ENCODE measurements at regions not wholly inside any gene's neighbourhood (a gene's known extent, or its start where the extent isn't known, plus 50 kb on each side); places are given as distances from the start of the nearest gene placed in this dataset.
"Not testable (repeated sequence)": the region's sequence is repeated elsewhere in the genome, so short reads cannot be mapped to it uniquely, and the experiment has no call there.

DNA sequence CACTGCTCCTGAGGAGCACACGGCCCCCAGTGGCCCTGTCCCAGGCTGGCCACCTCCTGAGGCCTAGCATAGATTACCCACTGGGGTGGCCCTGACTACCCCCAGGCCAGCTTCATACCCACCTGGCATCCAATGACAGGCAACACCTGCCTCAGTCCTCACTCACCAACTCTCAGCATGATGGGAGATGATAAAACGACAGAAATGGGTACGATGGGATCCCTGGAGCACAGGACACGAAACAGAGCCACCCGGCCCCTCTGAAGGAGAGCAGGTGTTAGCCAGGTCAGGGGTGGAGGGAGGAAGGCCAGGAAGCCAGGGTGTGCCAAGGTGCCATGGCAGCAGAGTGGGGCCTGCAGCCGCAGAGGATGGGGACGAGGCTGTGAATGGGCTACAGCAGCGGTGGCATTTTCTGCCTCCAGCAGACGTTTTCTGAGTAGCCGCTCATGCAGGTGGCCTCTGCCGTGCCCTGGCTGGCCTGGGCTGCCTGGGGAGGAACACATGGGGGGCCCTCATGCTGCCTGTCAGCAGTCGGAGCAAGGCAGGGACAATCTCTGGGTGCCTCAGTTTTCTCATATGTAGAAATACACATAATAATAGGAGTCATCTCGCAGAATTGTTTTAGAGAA, 50.2 kb upstream of the FGF3 start:
- DNase-seq: no peak

DNA sequence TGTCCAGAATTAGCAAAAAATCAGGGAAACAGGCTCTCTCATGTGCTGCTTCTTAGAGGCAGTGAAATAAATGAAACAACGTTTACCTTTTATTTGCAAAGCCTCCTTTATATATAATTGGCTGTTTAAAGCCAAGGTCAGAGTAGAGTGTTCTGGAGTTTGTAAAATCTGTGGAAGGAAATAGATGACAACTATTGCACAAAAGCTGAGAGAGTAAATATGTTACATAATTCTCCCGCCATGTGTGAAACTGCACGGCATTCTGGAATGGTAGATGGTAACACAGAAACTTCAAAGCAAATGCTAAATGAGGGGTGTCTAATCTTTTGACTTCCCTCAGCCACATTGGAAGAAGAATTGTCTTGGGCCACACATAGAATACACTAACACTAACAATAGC, 51.5 kb upstream of the FGF3 start:
- DNase-seq: no peak

DNA sequence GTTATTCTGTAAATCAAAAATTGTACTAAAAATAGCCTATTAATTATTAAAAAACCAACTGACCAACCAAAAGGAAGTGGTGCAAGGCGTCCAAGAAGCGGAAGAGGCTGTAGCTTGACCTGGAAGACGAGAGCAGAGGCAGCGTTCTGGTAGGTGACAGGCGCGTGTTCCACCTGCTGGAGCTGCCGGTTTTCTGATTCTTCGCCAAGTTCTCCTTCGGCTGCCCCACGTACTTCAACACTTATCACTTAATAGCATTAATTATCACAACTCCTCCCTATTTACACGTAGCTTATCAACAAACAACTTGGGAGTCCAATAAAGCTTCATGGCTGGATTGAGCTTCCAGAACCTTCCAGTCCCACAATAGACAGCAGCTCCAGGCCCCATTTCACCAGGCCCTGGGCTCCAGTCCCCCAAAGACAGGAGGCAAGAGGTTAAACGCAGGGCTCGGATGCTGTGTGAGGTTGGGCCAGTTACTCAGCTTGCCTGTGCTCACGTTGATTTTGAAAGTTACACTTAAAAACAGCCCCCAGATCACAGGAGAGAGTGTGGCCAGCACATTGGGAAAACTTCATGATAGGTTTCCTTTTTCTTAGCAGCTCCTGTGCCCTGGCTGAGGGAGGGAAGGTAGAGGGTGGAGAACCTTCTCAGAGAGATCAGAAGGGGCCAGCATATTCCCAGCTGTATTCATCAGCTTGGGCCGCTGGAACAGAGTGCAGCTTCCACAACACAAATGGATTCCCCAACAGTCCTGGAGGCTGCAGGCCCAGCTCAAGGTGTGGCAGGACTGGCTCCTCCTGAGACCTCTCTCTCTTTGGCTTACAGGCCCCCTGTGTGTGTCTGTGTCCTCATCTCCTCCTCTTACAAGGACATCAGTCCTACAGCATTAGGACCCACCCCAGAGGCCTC, 54.2 kb upstream of the FGF3 start:
- peak; percentile 4 for DNase-seq

DNA sequence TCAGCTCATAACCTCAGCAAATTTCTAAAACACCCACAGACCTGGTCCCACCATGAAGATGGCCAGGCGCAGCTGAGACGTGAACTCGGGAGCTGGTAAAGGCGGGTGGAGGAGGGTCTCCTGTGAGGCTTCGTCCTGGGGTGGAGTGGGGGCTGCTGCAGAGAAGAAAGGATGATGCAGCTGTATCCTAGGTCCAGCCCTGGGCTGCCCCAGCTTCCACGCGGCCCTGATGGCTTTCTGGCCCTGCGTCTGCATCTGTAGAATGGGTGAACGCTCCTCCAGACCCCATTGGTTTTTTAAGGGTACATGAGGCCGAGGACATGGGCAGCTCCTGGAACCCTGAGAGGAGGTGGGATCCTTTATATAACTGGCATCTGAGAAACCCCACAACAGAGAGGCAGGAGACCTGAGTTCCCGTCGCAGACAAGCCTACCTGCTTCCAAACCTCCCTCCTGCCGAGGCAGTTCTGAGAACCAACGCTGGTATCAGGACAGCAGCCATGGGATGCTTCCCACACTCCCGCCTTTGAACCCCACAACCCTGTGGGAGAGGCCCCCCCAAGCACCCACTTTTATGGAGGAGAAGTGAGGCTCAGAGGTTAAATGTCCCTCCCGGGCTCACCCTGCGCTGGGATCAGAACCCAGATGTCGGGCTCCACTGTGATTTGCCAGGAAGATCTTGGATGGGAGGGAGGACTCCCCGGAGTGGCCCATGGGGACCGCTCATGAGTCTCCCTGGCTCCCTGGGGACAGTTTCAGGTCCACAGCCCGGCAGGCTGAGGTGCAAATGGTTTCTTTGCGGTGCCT, 55.2 kb upstream of the FGF3 start:
- DNase-seq: peak; percentile 8

DNA sequence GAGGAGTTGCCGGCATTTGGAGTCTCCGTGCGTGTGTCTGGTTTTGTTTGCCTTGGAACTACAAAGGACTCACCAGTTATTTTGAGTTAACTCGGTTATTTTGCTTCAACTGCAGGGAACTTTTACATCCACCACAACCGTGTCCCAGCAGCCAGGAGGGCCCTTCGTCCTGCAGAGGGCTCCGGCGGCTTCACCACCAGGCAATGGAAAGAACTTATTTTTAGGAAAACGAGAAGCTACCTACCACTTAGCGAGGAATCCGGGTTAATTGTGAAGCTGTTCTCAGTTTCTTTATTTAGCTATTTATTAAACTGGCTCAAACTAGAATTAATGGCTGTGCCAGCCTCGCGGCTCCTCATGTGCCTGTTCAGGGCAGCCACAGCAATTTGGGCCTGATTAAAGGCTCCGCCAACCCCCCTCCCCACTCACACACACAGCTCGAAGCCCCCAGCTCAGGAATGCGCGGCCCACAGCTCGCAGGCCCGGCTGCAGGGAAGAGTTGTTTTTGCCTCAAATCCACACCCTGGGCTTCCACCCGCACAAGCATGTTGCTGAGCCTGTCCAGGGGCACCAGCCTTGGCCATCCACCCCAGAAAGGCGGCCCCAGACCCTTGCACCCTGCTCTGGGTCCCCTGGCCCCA, 55.9 kb upstream of the FGF3 start:
- peak; percentile 26 for DNase-seq

DNA sequence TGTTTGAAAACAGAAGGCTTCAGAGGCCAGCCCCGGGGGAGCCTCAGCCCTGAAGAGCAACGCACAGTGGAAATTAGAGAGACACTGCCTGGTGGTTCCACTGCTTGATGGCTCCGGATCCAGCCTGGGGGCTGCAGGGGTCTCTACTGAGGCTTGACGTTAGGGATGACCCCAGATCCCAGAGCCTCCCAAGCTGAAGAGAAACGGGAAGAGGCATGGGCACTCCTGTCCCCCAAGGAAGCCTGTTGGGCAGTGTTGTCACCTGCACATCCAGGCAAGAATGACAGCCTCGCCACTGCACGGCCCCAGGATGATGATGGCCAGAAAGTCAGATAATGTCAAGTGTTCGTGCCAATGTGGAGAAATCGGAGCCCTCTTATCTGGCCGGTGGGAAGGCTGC, 56.8 kb upstream of the FGF3 start:
- peak; percentile 4 for DNase-seq

DNA sequence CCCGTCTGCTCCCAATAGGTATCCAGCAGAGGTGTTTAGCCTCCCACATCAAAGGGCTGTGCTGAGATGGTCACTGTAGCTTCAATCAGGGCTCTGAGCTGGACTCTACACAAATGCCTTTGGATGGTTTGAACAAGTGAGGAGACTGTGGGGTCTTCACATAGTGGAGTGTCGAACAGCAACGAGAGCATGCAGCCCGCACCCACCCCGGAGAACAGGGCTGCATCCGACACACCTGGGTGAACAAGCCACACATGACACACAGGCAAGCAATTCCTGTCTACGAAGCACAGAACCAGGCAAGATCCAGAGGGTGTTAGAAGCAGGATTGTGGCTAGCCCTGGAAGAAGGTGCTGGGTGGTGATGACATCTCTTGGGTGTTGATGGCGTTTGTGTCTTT, 58.0 kb upstream of the FGF3 start:
- no peak for DNase-seq

DNA sequence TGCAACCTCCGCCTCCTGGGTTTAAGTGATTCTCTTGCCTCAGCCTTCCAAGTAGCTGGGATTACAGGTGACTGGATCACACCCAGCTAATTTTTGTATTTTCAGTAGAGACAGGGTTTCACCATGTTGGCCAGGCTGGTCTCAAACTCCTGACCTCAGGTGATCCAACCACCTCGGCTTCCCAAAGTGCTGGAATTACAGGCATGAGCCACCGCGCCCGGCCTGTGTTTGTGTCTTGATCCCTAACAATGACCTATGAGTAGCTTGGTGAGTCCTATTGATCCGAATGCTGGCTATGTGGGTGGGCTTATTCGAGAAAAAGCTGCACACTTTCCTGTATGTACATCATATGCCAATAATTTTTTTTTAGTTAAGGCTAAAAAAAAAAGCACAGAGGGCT, 58.5 kb upstream of the FGF3 start:
- DNase-seq: not testable (repeated sequence)

DNA sequence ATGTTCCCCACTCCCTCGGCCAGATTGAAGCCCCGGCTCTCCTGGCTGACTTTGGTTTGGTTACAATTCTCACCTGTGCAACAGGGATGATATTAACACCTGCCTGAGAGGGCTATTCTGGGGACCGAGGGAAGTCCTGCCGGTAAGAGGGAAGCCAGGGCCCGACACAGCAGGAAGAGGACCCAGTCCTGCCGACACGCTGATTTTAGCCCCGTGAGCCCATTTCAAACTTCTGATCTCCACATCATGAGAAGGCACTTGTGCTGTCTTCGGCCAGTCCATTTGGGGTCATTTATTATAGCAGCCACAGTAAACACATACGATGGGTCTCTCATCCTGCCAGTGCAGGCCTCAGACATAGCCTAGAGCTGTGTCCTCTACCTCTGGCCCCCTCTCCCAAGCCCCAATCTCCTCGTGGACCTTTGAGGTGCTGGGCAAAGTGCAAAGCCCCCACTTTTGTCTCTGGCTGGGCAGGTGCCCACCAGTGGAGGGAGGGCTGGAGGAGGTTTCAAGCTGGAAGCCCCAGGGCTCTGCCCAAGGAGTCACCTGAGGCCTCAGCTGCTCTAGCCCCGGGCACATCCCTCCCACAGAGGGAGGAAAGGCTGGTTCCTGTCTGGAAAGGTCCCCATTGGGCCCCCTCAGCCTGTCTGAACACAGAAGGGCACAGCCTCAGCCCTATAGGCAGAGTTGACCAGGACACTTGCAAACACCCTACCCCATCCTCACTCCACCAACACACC, 59.1 kb upstream of the FGF3 start:
- no peak for DNase-seq

DNA sequence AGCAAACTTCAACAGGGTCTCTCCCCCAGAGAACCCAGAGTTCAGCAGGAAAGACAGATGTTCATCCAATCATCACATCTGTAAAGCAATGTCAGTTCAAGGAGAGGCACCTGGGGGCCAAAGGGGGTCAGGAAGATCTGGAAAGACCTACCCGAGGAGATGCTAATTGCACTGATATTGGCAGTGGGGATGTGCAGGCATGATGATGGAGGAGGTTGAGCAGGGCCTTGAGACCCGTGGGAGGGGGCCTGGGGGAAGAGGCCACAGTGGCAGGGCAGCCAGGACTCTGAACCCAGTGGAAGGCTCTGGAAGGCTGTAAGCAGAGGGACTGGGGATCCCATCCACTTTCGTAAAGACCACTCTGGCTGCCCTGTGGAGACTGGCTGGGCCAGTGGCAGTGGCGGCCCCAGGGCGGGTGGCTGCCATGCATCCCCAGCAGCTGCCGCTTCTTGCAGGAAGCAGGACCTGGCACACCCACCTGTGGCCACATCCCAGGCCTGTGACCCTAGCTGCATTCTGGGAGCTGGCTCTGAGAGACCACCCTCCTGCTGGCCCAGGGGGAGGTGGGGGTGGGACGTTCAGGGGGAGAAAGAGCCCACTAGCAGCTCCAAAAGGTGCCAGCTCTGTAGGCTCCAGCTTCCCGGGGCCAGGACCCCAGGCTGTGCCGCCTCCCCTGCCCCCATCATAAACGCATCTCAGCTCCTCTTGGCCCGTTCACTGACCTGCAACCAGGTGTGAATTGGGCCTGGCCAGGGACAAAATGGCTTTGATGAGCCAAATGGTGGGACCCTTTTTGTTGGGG, 59.9 kb upstream of the FGF3 start:
- DNase-seq: no peak

DNA sequence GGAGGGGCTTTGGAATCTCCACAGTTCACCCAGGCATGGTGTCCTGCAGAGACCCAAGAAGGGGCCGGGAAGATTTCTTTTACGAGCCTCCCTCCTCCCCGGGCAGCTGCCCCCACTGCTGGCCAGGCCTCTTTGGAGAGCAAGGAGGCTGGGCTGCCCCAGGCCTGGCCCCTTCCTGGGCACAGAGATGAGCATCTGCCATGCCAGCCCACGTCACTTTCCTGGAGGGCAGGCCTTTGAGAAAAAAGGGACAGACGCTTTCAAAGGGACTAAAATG, 60.5 kb upstream of the FGF3 start:
- no peak for DNase-seq

DNA sequence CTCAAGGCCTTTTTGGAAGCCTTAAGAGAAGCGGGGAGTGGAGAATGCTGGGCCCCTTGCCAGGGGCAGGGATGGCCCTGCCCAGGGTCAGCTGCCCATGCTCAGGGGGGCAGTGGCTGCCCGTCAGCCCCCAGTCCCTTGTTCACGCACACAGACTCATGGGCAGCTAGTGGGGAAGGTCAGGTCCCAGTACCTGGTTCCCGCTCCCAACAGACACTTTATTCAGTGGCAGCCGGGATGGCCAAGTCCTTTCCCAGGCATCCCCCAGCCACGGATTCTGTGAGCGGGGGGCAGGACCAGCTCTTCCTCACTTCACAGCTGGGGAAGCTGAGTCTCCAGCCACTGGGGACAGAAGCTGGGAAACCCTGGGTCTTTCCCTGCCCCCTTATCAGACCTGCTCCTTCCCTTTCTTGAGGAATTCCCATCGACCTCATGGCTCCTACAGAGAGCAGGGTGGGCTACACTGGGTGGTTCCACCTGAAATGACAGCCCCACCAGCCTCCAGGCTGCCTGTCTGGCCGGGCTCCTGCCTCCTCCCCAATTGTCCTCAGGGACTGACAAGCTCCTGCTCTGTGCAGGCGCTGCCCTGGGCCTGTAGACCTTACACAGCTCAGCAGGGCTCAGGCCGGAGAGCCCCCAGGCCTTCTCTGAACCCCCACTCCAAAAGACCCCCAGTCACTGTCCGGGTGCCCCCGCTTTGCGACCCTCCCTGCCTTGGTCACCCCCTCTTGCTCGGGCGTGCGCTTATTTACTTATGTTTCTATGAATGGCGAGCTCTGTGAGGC, 61.0 kb upstream of the FGF3 start:
- no peak for DNase-seq

DNA sequence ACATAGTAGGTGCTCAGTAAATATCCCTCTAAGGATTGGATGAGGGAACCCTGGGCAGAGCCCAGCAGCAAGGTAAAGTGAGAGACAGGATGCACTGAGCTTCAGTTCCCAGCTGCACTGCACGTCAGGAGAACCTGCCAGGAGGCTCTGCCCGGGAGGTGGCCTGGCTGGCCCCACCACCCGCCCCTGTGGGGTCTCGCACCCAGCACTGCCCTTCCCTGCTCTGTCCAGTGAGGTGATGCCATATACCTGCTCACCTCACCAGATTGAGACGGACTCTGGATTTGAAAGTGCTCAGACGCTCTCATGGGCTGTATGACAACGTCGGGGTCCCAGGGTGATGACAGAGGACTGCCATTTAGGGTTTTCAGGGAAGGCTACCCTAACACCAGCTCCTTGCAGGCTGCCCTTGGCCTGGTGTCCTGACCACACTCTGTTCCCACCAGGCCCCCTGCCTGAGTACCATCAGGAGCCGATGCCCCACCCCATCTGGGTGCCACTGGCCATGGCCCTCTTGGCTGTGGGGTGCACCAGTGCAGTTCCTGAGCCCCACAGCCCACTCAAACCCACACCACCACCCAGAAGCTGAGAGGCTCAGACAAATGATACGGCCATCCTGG, 61.7 kb upstream of the FGF3 start:
- DNase-seq: no peak

DNA sequence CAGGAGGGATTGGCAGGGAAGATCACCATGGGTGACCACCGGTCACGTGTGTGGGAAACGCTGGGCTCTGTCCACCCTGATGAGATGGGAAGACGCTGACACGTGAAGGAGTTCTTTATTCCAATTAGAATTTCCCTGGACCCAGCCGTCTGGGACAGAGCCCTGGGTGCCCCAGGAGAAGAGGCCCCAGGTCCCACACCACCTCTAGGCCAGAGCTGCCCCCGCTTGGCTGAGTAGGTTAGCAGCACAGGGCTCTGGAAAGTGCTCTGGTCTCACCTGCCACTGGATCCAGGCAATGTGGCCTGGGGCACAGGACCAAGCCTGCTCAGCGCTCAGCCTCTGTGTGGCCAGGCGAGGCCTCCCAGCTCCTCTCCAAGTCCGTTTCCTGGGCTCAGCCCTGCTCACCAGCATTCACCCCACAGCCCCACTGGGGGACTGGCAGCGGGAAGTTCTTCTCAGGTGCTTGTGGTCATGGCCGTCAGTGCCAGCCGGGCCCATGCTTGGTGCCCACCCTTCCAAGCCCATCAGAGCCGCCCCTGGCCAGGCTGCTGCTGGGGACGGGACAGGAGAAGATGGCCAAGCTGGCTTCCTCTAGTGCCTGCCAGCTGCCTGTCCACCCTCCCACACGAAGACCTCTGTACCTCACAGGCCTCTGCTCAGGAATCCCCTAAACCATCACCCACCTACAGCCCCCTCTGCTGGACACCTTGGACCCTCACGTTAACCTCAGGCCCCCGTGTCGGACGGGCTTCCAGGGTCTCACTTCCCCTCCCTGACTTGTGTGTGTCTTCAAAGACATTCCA, 62.5 kb upstream of the FGF3 start:
- DNase-seq: no peak

DNA sequence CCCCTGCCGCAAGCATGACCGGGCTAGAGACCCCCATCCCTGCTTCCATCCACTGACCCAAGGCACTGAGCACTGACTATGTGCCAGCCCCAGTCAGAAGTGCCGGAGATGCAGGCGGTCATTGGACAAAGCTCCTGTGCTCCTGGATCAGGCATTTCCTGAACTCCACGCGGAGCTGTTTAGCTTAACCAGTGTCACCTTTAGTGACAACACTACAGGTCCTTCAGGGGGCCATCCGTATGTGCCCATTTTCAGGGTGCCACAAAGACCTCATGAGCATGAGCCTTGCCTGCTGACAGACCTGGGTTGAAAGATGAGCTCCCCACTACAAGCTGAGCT, 63.0 kb upstream of the FGF3 start:
- no peak for DNase-seq

DNA sequence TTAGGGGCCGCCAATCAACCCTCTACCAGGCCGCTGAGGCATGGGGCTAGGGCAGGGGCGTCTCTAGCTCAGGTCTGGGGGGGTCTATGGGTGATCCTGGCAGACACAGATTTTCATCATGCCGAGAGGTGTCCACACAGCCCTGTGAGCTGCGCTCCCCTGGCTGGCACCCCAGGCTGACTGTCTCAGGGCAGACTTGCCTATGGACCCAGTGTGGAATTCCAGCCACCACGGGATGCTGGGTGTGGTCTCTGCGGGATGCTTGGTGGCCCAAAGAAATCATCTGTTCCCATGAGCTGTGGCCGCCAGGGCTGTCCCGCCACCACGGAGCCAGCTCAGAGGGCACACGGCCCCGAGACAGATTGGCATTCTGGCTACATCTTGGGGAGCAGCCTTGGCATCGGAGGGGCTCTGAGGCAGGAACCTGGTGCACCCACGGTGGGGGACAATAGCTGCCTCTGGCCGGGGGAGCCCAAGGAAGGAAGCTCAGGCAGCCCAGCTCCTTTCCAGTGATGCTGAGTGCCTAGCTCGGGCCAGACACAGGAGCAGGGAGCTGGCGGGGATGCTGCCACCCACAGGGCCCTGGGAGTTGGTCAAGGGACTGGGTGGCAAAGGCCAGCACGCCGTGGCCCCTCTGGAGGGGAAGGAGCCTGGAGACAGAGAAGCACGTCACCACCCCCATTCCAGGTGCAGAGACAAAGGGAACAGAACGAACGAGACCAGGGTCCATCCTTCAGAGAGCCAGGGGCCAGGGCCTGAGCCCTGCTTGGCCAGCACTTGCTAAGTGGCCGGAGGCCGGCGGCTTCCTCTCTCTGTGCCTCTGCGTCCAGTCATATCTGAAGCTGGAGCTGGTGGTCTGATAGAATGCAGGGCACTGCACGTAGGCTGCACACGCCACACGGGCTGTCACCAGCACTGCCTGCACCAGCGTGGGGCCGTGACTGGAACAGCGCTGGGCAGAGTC, 64.4 kb upstream of the FGF3 start:
- DNase-seq: no peak

DNA sequence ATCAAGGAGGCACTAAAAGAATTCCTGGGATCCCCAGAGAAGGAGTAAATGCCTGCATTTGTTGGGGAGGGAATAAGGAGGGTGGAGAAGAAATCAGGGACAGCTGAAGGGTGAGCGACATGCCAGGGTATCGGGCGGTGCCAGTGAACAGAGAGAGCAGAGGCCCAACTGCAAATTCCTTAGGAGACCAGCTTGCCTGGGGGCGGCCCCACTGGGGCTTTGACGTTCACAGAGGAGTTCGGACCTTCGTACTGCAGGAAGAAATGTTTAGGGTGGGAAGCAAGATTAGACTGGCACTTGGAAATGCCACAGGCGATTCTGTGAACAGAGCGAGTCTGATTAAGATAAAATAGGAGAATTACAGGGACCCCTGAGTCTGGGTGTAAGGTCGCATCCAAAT, 65.1 kb upstream of the FGF3 start:
- DNase-seq: no peak

DNA sequence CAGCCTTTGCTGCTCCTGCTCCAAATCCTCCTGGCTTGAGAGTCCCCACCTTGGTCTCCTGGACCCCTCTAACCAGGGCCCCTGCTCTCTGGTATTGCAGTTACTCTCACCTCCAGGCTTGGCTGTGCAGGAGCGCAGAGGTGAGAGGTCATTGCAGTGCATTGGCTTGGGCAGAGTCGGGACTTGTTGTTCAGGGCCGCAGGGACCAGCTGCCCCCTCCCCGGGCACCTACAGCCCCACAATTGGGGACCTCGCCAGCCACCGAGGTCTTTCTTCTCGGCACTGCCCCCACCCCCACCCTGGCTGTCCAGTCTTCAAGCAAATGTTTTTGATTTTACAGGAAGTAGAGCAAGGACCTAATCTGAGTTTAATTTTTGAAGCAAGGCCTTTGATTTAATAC, 65.5 kb upstream of the FGF3 start:
- DNase-seq: no peak

DNA sequence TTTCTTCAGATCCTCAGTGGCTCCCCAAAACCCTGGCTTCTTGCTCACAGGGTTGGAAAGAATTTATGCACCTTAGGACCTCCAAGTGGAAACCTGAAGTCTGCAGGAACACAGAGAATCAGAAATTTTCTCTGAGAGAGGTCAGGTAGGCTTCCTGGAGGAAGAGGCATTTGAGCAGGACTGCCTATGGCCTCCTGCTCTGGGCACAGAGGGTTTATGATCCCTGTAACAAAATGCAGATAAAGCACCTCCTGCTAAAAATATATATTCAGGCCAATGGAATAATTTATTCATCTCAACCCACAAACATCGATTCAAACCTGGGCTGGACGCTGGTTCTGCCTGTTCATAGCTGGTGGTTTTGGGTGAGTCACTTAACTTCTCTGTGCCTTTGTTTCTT, 68.1 kb upstream of the FGF3 start:
- DNase-seq: no peak
